Chondrocyte (in vitro differentiated cells): ENCODE measurements at regions not wholly inside any gene's neighbourhood (a gene's known extent, or its start where the extent isn't known, plus 50 kb on each side); places are given as distances from the start of the nearest gene placed in this dataset.

Experiments
- DNase-seq: peaks from one replicate; pipeline ENCODE4 v3.0.0; 2021; ENCODE audit warnings: mixed read lengths, low spot score
- H3K27ac Mint-ChIP-seq: one replicate; pipeline ENCODE4 v1.8.0; 2021; ENCODE audit warnings: mild to moderate bottlenecking, moderate library complexity, mixed read lengths; ENCODE audit not compliant: unreplicated experiment
- H3K27me3 Mint-ChIP-seq: 2 replicates; pipeline ENCODE4 v1.8.0; 2021; ENCODE audit warnings: low read depth, mixed read lengths
- H3K36me3 Mint-ChIP-seq: 2 replicates; pipeline ENCODE4 v1.8.0; 2021; ENCODE audit warnings: low read depth, mixed read lengths
- H3K4me1 Mint-ChIP-seq: 2 replicates; pipeline ENCODE4 v1.8.0; 2021; ENCODE audit warnings: low read depth, mild to moderate bottlenecking, mixed read lengths
- H3K4me3 Mint-ChIP-seq: one replicate; pipeline ENCODE4 v1.8.0; 2021; ENCODE audit warnings: mild to moderate bottlenecking, moderate library complexity, mixed read lengths; ENCODE audit not compliant: unreplicated experiment
- H3K9me3 Mint-ChIP-seq: 2 replicates; pipeline ENCODE4 v1.8.0; 2021; ENCODE audit warnings: low read depth, mixed read lengths
- CTCF ChIP-seq: fragments of 200-600 bp; sonication (generic); IDR thresholded peaks from 2 replicates; pipeline ENCODE4 v1.5.0; 2021; ENCODE audit warnings: antibody characterized with exemption, mild to moderate bottlenecking, moderate library complexity

DNA sequence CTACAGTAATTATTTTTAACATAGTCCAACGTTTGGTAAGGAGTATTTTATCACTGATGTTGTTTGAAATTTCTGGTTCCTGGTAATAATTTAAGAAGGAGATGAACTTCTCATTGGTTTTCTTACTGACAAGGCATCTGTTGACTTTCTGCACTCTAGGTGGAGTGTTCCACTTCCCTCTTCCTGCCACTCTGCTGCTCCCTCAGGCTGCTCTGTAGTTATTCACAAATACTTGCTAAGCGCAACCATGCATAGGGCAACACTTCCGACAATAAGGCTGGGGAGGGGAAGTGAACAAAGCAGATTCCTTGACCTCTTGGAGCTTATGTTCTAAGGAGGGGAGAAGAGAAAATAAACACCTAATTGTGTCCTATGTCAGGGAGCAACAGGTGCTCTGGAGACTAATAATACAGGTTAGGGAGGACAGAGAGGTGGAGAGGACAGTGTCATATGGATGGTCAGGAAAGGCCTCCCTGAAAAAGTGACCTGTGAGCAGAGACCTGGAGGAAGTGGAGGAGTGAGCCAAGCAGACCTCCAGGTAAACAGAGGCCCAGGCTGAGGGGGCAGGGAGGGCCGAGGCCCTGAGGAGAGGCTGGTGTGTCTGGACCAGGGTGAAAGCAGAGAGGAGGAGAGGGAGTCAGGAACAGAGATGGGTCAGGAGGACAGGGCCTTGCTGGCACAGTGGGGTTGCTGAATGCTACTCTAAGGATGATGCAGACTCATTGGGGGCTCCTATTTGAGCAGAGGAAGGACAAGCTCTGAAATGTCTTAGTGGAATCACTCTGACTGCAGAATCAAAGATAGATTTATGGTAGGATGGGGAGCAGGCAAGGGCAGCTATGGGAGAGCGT lies 134.8 kb upstream of the SLC24A3 start:
- DNase-seq, result no peak
- TF ChIP-seq CTCF, result no peak
- Mint-ChIP-seq H3K27ac (no peak overlapping the region), H3K27me3 (no peaks in the 10 kb centered on the region), H3K4me1 (no peaks in the 10 kb centered on the region), H3K9me3 (peaks cover 2% of the 10 kb centered on the region), H3K36me3 (no peaks in the 10 kb centered on the region), H3K4me3 (no peak overlapping the region)

DNA sequence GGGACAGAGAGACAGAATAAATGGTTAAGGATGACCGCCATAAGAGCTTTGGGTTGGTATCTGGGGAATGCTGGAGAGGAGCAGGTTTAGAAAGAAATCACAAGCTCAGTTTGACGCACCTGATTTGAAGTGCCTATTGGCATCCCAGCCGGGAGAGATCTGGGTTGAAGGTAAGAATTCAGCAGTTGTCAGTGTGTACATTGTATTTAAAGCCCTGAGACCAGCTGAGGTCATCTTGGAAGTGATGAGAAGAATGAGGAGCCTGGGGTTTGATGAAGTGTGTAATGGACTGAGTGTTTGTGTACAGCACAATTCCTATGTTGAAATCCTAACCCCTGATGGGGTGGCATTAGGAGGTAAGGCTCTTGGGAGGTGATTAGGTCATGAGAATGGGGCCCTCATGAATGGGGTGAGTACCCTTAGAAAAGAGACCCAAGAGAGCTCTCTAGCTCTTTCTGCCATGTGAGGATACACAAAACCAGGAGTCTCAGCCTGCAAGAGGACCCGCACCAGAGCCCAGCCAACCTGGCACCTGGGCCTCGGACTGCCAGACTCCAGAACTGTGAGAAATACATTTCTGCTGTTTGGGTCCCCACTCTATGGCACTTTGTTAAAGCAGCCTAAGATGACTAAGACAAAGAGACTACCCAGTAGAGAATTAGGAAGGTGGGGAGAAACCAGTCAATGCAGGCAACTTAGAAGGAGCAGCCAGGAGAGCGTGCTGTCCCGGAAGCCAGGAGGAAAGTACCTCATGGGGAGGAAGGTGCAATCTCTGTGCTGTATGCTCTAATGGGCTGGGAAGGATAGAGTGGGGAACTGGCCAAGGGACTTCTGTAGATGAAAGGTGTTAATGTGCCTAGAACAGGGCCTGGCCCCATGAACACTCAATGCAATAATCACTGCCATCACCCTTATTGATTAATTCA lies 133.7 kb upstream of the SLC24A3 start:
- no peaks in the 10 kb centered on the region for H3K27me3 Mint-ChIP-seq
- no peak overlapping the region for H3K4me3 Mint-ChIP-seq
- H3K4me1 Mint-ChIP-seq, result no peaks in the 10 kb centered on the region
- no peak for TF ChIP-seq CTCF
- no peak overlapping the region for H3K27ac Mint-ChIP-seq
- no peak for DNase-seq
- peaks cover 6% of the 10 kb centered on the region for H3K9me3 Mint-ChIP-seq
- H3K36me3 Mint-ChIP-seq, result no peaks in the 10 kb centered on the region

GRCh38 chr20:19079536-19080299 lies 132.7 kb upstream of the SLC24A3 start:
- Mint-ChIP-seq H3K27ac (no peak overlapping the region), H3K36me3 (no peaks in the 10 kb centered on the region), H3K27me3 (no peaks in the 10 kb centered on the region), H3K4me3 (no peak overlapping the region), H3K4me1 (no peaks in the 10 kb centered on the region), H3K9me3 (peaks cover 7% of the 10 kb centered on the region)
- no peak for TF ChIP-seq CTCF
- no peak for DNase-seq

DNA sequence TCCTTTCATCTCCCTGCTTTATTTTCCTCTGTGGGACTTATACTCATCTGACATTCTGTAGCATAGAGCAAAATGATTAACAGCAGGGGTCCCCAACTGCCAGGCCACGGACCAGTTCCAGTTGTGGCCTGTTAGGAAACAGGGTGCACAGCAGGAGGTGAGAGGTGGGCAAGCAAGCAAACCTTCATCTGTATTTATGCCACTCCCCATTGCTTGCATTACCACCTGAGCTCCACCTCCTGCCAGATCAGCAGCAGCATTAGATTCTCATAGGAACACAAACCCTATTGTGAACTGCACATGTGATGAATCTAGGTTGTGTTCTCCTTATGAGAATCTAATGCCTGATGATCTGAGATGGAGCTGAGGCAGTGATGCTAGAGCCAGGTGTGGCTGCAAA lies 130.5 kb upstream of the SLC24A3 start:
- Mint-ChIP-seq H3K4me1 (no peaks in the 10 kb centered on the region), H3K4me3 (no peak overlapping the region), H3K9me3 (peaks cover 16% of the 10 kb centered on the region), H3K27ac (no peak overlapping the region), H3K36me3 (no peaks in the 10 kb centered on the region), H3K27me3 (no peaks in the 10 kb centered on the region)
- no peak for TF ChIP-seq CTCF
- DNase-seq, result no peak
